PC-9 (cell line): ENCODE measurements at regions not wholly inside any gene's neighbourhood (a gene's known extent, or its start where the extent isn't known, plus 50 kb on each side); places are given as distances from the start of the nearest gene placed in this dataset.

Experiments
- BruUV-seq: library from RNA; stranded (reverse); fragments of 400-500 nt; replicated peaks from 2 replicates; lab custom pipeline; 2021; lab: Mats Ljungman, UMichigan
- CTCF ChIA-PET: fragments of 300-600 bp; sonication (Branson Sonifier 250); formaldehyde crosslinking; loops from one replicate; lab custom pipeline; 2022; ENCODE audit warnings: antibody characterized with exemption; lab: Charles Lee
- POLR2A ChIA-PET: fragments of 300-600 bp; sonication (Branson Sonifier 250); formaldehyde crosslinking; loops from one replicate; lab custom pipeline; 2022; ENCODE audit warnings: antibody characterized with exemption; ENCODE audit not compliant: unreplicated experiment; lab: Charles Lee
- DNase-seq, 2 experiments: peaks; one replicate each; pipeline versions ENCODE4 v3.0.0 to v3.0.0-alpha.2; 2015 to 2022; ENCODE audit warnings: mixed read lengths in 1 of 2
- H2AFZ ChIP-seq: fragments of 200-600 bp; sonication (generic); 2 replicates; pipeline ENCODE4 v1.8.1; 2017; ENCODE audit warnings: antibody characterized with exemption
- H3F3A ChIP-seq: fragments of 200-600 bp; sonication (generic); 2 replicates; pipeline ENCODE4 v1.8.1; 2017; ENCODE audit warnings: antibody characterized with exemption, mild to moderate bottlenecking, low read depth; ENCODE audit not compliant: insufficient read depth
- H3K27ac ChIP-seq: fragments of 200-600 bp; sonication (generic); 2 replicates; pipeline ENCODE4 v1.6.1; 2016; ENCODE audit warnings: mixed run types
- H3K27me3 ChIP-seq: fragments of 200-600 bp; sonication (generic); 2 replicates; pipeline ENCODE4 v1.6.1; 2016; ENCODE audit warnings: low read depth, mixed run types; ENCODE audit not compliant: insufficient read depth
- H3K36me3 ChIP-seq: fragments of 200-600 bp; sonication (generic); 2 replicates; pipeline ENCODE4 v1.6.1; 2016; ENCODE audit warnings: low read depth, mixed run types
- H3K4me1 ChIP-seq: fragments of 200-600 bp; sonication (generic); replicated peaks from 2 replicates; pipeline ENCODE4 v1.6.1; 2016; ENCODE audit warnings: mixed run types; ENCODE audit not compliant: insufficient read depth
- H3K4me2 ChIP-seq: fragments of 200-600 bp; sonication (generic); 2 replicates; pipeline ENCODE4 v1.6.1; 2017; ENCODE audit warnings: mixed run types
- H3K4me3 ChIP-seq: fragments of 200-600 bp; sonication (generic); 2 replicates; pipeline ENCODE4 v1.6.1; 2016; ENCODE audit warnings: mixed run types
- H3K79me2 ChIP-seq: fragments of 200-600 bp; sonication (generic); 2 replicates; pipeline ENCODE4 v1.6.1; 2017; ENCODE audit warnings: low read depth, mixed run types
- H3K9me2 ChIP-seq: fragments of 200-600 bp; sonication (generic); 2 replicates; pipeline ENCODE4 v1.8.1; 2017; ENCODE audit warnings: mild to moderate bottlenecking; ENCODE audit not compliant: insufficient read depth
- H3K9me3 ChIP-seq: fragments of 200-600 bp; sonication (generic); 2 replicates; pipeline ENCODE4 v1.8.1; 2016; ENCODE audit warnings: low read depth; ENCODE audit not compliant: insufficient read depth
- H4K20me1 ChIP-seq: fragments of 200-600 bp; sonication (generic); 2 replicates; pipeline ENCODE4 v1.8.1; 2017; ENCODE audit not compliant: insufficient read depth
- CTCF ChIP-seq: fragments of 200-600 bp; sonication (generic); conservative IDR thresholded peaks from 2 replicates; pipeline ENCODE4 v1.6.1; 2017; ENCODE audit warnings: mixed run types, antibody characterized with exemption, mild to moderate bottlenecking, moderate library complexity
- EZH2 ChIP-seq: fragments of 200-600 bp; sonication (generic); IDR thresholded peaks from 2 replicates; pipeline ENCODE4 v1.8.0; 2017; ENCODE audit warnings: antibody characterized with exemption, low read depth
- intact Hi-C: fragments of 100-400 bp; cut with micrococcal nuclease; formaldehyde crosslinking; loops from one replicate; pipeline ENCODE4 v1.10.0; 2022; ENCODE audit not compliant: unreplicated experiment

- intact Hi-C loops, result no loop called here
- Histone ChIP-seq H3F3A (no peaks in the 10 kb centered on the region), H4K20me1 (no peaks in the 10 kb centered on the region), H3K36me3 (no peaks in the 10 kb centered on the region), H3K9me3 (no peaks in the 10 kb centered on the region), H3K79me2 (no peaks in the 10 kb centered on the region), H3K4me3 (no peak overlapping the region), H2AFZ (no peak overlapping the region), H3K4me2 (no peak overlapping the region), H3K4me1 (no peaks in the 10 kb centered on the region), H3K27ac (no peak overlapping the region), H3K27me3 (no peaks in the 10 kb centered on the region), H3K9me2 (no peaks in the 10 kb centered on the region)
- ChIA-PET CTCF (no interaction called here), POLR2A (no interaction called here)
- no TSS peak for BruUV-seq
- TF ChIP-seq CTCF, result no peak
- no peak for TF ChIP-seq EZH2
- no peak for DNase-seq
These were observed 170.4 kb upstream of the AVPR1A start for GRCh38 chr12:63321373-63321772.

- H3F3A ChIP-seq, result no peaks in the 10 kb centered on the region
- POLR2A ChIA-PET, result interaction anchor here (0.7 kb wide), 1 partner anchor 308 kb away, joined by 5 read pairs; no protein-coding TSS in a partner anchor
These were observed 169.1 kb upstream of the AVPR1A start for GRCh38 chr12:63319936-63320633.

GRCh38 chr12:63319386-63319785, 168.4 kb upstream of the AVPR1A start:
- POLR2A ChIA-PET, result interaction anchor here (0.7 kb wide), 1 partner anchor 309 kb away, joined by 5 read pairs; no protein-coding TSS in a partner anchor
- intact Hi-C loops, result loop anchor here (5.0 kb wide), 1 partner anchor 483 kb away; no protein-coding TSS in a partner anchor

More at GRCh38 chr12:63319936-63320633, 169.1 kb upstream of the AVPR1A start:
- intact Hi-C loops, result loop anchor here (5.0 kb wide), 1 partner anchor 482 kb away; no protein-coding TSS in a partner anchor
- H3K9me3 ChIP-seq, result no peaks in the 10 kb centered on the region
- no peaks in the 10 kb centered on the region for H3K36me3 ChIP-seq
- CTCF ChIA-PET, result interaction anchor here (0.6 kb wide), 1 partner anchor 292 kb away, joined by 9 read pairs; no protein-coding TSS in a partner anchor
- no peak overlapping the region for H2AFZ ChIP-seq
- no peak for DNase-seq
- H3K79me2 ChIP-seq, result no peaks in the 10 kb centered on the region
- H3K4me3 ChIP-seq, result no peak overlapping the region
- no peak overlapping the region for H3K27ac ChIP-seq
- no peak overlapping the region for H3K4me2 ChIP-seq
- no peaks in the 10 kb centered on the region for H3K4me1 ChIP-seq
- H3K27me3 ChIP-seq, result no peaks in the 10 kb centered on the region
- BruUV-seq, result no TSS peak
- no peak for TF ChIP-seq EZH2
- TF ChIP-seq CTCF, result no peak
- H4K20me1 ChIP-seq, result no peaks in the 10 kb centered on the region
- H3K9me2 ChIP-seq, result no peaks in the 10 kb centered on the region

More at GRCh38 chr12:63319386-63319785, 168.4 kb upstream of the AVPR1A start:
- no peaks in the 10 kb centered on the region for H3K36me3 ChIP-seq
- no peak for TF ChIP-seq EZH2
- TF ChIP-seq CTCF, result no peak
- H3K4me1 ChIP-seq, result no peaks in the 10 kb centered on the region
- CTCF ChIA-PET, result no interaction called here
- no peaks in the 10 kb centered on the region for H4K20me1 ChIP-seq
- no peak overlapping the region for H2AFZ ChIP-seq
- H3K4me2 ChIP-seq, result no peak overlapping the region
- no peaks in the 10 kb centered on the region for H3K9me2 ChIP-seq
- peak in 1 of 2 experiments; percentile 43 for DNase-seq
- H3K79me2 ChIP-seq, result no peaks in the 10 kb centered on the region
- no peaks in the 10 kb centered on the region for H3K27me3 ChIP-seq
- H3K27ac ChIP-seq, result no peak overlapping the region
- H3K4me3 ChIP-seq, result no peak overlapping the region
- no peaks in the 10 kb centered on the region for H3K9me3 ChIP-seq
- H3F3A ChIP-seq, result no peaks in the 10 kb centered on the region
- BruUV-seq, result no TSS peak
